Prostate gland (tissue), 2 donors: ENCODE measurements at regions not wholly inside any gene's neighbourhood (a gene's known extent, or its start where the extent isn't known, plus 50 kb on each side); places are given as distances from the start of the nearest gene placed in this dataset.

ENCODE experiments used
- POLR2A ChIP-seq: fragments of 450-650 bp; IDR thresholded peaks from one replicate; pipeline ENCODE4 v1.6.1; 2016; ENCODE audit warnings: antibody characterized with exemption, mild to moderate bottlenecking
- POLR2AphosphoS5 ChIP-seq: sonication (generic); formaldehyde crosslinking; IDR thresholded peaks from one replicate; pipeline ENCODE4 v1.6.1; 2017; ENCODE audit warnings: antibody characterized with exemption
- TF ChIP-seq, protein P1 (sequence below), 4 experiments: fragments of 200-600 bp in 2 of 4; fragments of 450-650 bp in 2 of 4; sonication (generic) in 2 of 4; IDR thresholded peaks; 1 replicate in 3 of 4; 2 replicates in 1 of 4; pipeline ENCODE4 v1.5.1; 2016 to 2019; ENCODE audit warnings: antibody characterized with exemption in 4 of 4, mild to moderate bottlenecking in 2 of 4, moderate library complexity in 2 of 4

DNA sequence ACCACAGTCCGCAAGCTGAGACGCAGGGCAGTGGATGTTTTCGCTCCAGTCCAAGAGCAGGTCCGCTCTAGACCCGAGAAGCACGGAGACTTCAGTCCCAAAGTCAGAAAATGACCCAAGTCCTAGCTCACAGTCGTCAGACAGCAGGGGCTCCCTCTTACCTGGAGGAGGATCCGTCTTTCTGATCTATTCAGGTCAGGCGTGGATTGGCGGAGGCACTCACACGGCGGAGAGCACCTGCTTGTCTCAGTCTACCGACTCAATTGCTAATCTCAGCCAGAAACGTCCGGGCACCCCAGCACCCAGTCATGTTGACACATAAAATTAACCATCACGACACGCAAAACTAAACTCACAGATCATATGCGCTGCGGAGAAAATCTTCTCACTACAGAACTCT, 285.3 kb upstream of the CDH4 start:
- TF ChIP-seq POLR2A (no peak), POLR2AphosphoS5 (no peak)
- TF ChIP-seq, protein P1, sequence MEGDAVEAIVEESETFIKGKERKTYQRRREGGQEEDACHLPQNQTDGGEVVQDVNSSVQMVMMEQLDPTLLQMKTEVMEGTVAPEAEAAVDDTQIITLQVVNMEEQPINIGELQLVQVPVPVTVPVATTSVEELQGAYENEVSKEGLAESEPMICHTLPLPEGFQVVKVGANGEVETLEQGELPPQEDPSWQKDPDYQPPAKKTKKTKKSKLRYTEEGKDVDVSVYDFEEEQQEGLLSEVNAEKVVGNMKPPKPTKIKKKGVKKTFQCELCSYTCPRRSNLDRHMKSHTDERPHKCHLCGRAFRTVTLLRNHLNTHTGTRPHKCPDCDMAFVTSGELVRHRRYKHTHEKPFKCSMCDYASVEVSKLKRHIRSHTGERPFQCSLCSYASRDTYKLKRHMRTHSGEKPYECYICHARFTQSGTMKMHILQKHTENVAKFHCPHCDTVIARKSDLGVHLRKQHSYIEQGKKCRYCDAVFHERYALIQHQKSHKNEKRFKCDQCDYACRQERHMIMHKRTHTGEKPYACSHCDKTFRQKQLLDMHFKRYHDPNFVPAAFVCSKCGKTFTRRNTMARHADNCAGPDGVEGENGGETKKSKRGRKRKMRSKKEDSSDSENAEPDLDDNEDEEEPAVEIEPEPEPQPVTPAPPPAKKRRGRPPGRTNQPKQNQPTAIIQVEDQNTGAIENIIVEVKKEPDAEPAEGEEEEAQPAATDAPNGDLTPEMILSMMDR (IDR thresholded peaks at IDR 0.05): no peak
